Spleen (tissue), 7 donors: ENCODE measurements at regions not wholly inside any gene's neighbourhood (a gene's known extent, or its start where the extent isn't known, plus 50 kb on each side); places are given as distances from the start of the nearest gene placed in this dataset.

ENCODE experiments used
- POLR2A ChIP-seq, 3 donors: fragments of 450-650 bp; IDR thresholded peaks; one replicate each; pipeline ENCODE4 v1.5.1; 2017; ENCODE audit warnings: antibody characterized with exemption in 3 of 3, mild to moderate bottlenecking in 1 of 3
- POLR2AphosphoS5 ChIP-seq, 3 donors: sonication (generic); formaldehyde crosslinking; IDR thresholded peaks; one replicate each; pipeline ENCODE4 v1.5.1; 2017; ENCODE audit warnings: antibody characterized with exemption in 3 of 3
- TF ChIP-seq, protein P1 (sequence below), 11 experiments: fragments of 200-600 bp in 7 of 11; fragments of 450-650 bp in 4 of 11; sonication (generic) in 4 of 11; IDR thresholded peaks in 8 of 11; conservative IDR thresholded peaks in 3 of 11; 1 replicate in 7 of 11; 2 replicates in 4 of 11; pipeline versions ENCODE4 v1.4.0 to v1.8.0; 2016 to 2021; ENCODE audit warnings: antibody characterized with exemption in 11 of 11, inconsistent platforms in 4 of 11, mild to moderate bottlenecking in 1 of 11
- donor health status: DM: no; HTN: no; CAD: no; lungs with moderate emphysema.
- donor health status: DM: no; HTN: no; CAD: no.
- donor health status: DM: no; HTN: no; CAD: no.

DNA sequence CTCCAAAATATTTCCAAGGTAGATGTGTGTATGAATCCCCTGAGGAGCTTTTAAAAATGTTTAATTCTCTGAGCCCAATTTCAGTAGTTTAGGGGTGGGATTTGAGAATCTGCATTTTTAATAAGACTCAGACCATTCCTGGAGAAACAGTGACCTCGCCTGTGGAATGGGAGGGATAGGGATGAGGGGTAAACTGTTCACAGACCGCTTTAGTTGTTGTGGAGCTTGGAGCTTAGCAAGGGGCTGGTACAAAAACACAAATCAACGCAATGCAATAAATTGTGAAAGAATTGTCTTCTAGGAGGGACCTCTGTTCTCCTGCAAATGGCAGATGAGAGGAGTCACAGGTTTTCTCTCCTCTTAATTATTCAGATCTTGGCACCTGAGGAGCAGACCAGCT, 239.3 kb upstream of the SULF2 start:
- TF ChIP-seq, protein P1, sequence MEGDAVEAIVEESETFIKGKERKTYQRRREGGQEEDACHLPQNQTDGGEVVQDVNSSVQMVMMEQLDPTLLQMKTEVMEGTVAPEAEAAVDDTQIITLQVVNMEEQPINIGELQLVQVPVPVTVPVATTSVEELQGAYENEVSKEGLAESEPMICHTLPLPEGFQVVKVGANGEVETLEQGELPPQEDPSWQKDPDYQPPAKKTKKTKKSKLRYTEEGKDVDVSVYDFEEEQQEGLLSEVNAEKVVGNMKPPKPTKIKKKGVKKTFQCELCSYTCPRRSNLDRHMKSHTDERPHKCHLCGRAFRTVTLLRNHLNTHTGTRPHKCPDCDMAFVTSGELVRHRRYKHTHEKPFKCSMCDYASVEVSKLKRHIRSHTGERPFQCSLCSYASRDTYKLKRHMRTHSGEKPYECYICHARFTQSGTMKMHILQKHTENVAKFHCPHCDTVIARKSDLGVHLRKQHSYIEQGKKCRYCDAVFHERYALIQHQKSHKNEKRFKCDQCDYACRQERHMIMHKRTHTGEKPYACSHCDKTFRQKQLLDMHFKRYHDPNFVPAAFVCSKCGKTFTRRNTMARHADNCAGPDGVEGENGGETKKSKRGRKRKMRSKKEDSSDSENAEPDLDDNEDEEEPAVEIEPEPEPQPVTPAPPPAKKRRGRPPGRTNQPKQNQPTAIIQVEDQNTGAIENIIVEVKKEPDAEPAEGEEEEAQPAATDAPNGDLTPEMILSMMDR (IDR thresholded peaks at IDR 0.05 in 8 of 11, conservative IDR thresholded peaks at IDR 0.05 in 3 of 11), result no peak
- TF ChIP-seq POLR2AphosphoS5 (IDR thresholded peaks at IDR 0.05) (no peak), POLR2A (IDR thresholded peaks at IDR 0.05) (no peak)
